Activated naive CD4-positive, alpha-beta T cell treated with anti-CD3 and anti-CD28 coated beads for 36 hours (primary cell): ENCODE measurements at regions not wholly inside any gene's neighbourhood (a gene's known extent, or its start where the extent isn't known, plus 50 kb on each side); places are given as distances from the start of the nearest gene placed in this dataset.

Source experiments
- CTCF ChIA-PET: fragments of 350-600 bp; sonication (Branson Sonifier 250); formaldehyde crosslinking; loops from one replicate; lab custom pipeline; 2021; ENCODE audit warnings: antibody characterized with exemption; lab: Charles Lee
- DNase-seq: peaks from one replicate; pipeline ENCODE4 v3.0.0-alpha.2; 2020
- H3K27ac Mint-ChIP-seq: one replicate; pipeline ENCODE4 v1.8.0; 2021; ENCODE audit warnings: mild to moderate bottlenecking, mixed read lengths
- H3K27me3 Mint-ChIP-seq: one replicate; pipeline ENCODE4 v1.8.0; 2021; ENCODE audit warnings: low read depth, mixed read lengths
- H3K36me3 Mint-ChIP-seq: one replicate; pipeline ENCODE4 v1.8.0; 2021; ENCODE audit warnings: low read depth, mixed read lengths
- H3K4me1 Mint-ChIP-seq: one replicate; pipeline ENCODE4 v1.8.0; 2021; ENCODE audit warnings: low read depth, mixed read lengths
- H3K4me3 Mint-ChIP-seq: one replicate; pipeline ENCODE4 v1.8.0; 2021; ENCODE audit warnings: mild to moderate bottlenecking, moderate library complexity, mixed read lengths
- H3K9me3 Mint-ChIP-seq: one replicate; pipeline ENCODE4 v1.8.0; 2021; ENCODE audit warnings: mixed read lengths
- intact Hi-C: fragments of 100-400 bp; cut with micrococcal nuclease; formaldehyde crosslinking; loops from one replicate; pipeline ENCODE4 v1.15.1; 2023

- Mint-ChIP-seq H3K27me3 (no peaks in the 10 kb centered on the region), H3K4me3 (no peak overlapping the region), H3K9me3 (no peaks in the 10 kb centered on the region), H3K36me3 (no peaks in the 10 kb centered on the region), H3K27ac (no peak overlapping the region), H3K4me1 (no peaks in the 10 kb centered on the region)
- no peak for DNase-seq
- CTCF ChIA-PET = no interaction called here
- intact Hi-C loops = loop anchor here (10.0 kb wide), 1 partner anchor 797 kb away; no protein-coding TSS in a partner anchor
Observed at GRCh38 chrX:64097891-64098290, 107.6 kb downstream of the AMER1 start.

GRCh38 chrX:64093761-64094160 lies 111.7 kb downstream of the AMER1 start:
- peaks cover 2% of the 10 kb centered on the region for H3K9me3 Mint-ChIP-seq
- no peak overlapping the region for H3K27ac Mint-ChIP-seq
- H3K36me3 Mint-ChIP-seq = no peaks in the 10 kb centered on the region
- H3K4me3 Mint-ChIP-seq = no peak overlapping the region
- intact Hi-C loops = loop anchor here (10.0 kb wide), 1 partner anchor 801 kb away; no protein-coding TSS in a partner anchor
- no peaks in the 10 kb centered on the region for H3K27me3 Mint-ChIP-seq
- DNase-seq = no peak
- H3K4me1 Mint-ChIP-seq = no peaks in the 10 kb centered on the region
- CTCF ChIA-PET = no interaction called here
